ENCODE measurements at regions not wholly inside any gene's neighbourhood (a gene's known extent, or its start where the extent isn't known, plus 50 kb on each side); places are given as distances from the start of the nearest gene placed in this dataset.

DNA sequence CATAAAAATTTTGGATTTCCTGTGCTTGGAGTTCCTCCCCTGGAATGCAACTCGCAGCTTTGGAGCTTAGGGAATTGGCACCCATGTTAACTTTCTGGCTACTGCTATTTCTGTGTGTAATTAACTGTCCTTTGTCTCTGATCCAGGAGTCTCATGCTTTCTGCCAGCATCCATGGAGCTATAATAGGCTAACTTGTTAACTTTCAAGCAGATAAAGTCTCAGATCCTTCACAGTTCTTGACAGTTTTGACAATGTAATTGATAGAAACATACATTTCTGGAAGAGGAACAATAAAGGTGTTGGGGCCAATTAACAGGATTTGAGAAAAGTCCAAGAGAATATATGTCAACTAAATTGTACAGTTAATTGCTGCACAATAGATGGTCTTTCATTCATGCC lies 290.2 kb upstream of the PRDM9 start:
- no peak for TF ChIP-seq CTCF (conservative IDR thresholded peaks at IDR 0.05)
- H3K27ac ChIP-seq, result no peak overlapping the region

DNA sequence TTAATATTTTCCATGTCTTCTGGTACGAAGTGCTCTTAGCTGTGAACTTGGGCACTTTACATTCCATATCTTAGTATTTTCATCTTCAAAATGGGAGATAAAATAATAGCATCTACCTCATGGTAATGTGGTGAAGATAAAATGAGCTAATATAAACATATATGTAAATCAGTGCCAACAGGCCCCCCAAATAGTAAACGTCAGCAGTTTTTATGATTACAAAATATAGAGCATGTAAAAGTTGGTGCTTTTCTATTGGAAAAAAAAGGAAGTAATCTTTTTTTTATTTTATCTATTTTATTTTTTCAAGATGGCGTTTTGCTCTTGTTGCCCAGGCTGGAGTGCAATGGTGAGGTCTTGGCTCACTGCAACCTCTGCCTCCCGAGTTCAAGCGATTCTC lies 291.1 kb upstream of the PRDM9 start:
- H3K27ac ChIP-seq, result no peak overlapping the region
- no peak for TF ChIP-seq CTCF (conservative IDR thresholded peaks at IDR 0.05)

DNA sequence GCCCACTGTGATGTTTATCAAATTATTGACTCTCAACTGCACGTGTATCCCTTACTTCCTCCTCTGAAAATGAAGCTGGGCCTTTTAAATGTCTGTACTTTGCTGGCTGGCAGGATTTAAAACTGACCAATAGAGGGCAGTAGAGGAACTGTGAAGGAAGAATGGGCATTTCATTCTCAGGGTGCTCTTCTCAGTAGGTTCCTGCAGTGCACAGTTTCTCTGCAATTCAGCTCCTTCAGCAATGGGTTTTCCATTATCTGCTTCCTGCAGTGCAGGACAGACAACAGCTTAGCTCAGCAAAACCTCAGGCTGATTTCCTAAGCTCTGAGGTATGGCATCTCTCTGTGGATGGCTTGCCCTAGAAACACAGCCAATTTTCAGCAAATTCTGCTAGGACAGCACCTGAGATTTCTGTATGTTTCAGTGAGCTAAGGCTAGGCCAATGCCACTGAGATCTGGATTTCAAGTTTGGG lies 298.4 kb upstream of the PRDM9 start:
- H3K27ac ChIP-seq, result no peak overlapping the region
- peak; percentile 88 for TF ChIP-seq CTCF (conservative IDR thresholded peaks at IDR 0.05)

DNA sequence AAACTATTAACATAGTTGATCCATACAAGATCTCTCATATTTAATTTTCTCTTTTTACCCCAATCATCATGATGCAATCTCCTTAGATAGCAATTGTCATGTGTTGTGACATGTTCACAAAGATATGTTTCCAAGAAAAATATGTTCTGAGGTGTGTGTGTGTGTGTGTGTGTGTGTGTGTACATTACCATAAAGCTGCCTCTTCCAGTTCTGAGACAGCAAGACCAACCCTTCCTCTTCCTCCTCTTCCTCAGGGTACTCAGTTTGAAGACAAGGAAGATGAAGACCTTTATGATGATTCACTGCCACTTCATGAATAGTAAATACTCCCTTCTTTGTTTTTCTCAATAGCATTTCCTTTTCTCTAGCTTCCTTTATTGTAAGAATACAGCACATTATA lies 303.3 kb upstream of the PRDM9 start:
- no peak for TF ChIP-seq CTCF (conservative IDR thresholded peaks at IDR 0.05)
- H3K27ac ChIP-seq, result no peak overlapping the region

DNA sequence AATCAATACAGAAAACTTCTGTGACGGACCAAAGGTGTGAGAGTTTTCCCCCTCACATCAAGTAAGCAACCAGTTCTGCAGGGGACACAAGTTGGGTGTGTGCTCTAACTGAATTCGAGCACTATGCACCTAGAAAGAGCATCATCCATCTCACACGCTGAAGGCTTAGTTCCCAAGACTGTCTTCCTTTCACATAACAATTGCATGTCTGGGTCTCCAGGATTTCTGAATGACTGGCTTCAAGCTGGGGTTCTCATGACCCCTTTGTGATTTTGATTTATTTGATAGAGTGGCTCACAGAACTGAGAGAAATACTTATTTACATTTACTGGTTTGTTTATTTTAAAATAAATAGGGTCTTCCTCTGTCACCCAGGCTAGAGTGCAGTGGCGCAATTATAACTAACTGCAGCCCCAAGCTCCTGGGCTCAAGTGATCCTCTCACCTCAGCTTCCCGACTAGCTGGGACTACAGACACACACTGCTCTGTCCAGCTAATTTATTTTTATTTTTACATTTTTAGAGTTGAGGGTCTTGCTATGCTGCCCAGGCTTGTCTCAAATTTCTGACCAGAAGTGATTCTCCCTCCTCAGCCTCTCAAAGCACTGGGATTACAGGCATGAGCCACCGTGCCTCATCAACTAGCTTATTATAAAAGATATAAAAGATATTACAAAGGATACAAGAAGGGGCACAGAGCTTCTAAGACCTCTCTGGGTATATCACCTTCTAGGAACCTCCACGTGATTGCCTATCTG lies 316.7 kb upstream of the CDH12 start:
- TF ChIP-seq CTCF (conservative IDR thresholded peaks at IDR 0.05), result no peak
- H3K27ac ChIP-seq, result no peak overlapping the region

GRCh38 chr5:23164971-23165370 lies 311.8 kb upstream of the CDH12 start:
- TF ChIP-seq CTCF (conservative IDR thresholded peaks at IDR 0.05), result no peak
- no peak overlapping the region for H3K27ac ChIP-seq

DNA sequence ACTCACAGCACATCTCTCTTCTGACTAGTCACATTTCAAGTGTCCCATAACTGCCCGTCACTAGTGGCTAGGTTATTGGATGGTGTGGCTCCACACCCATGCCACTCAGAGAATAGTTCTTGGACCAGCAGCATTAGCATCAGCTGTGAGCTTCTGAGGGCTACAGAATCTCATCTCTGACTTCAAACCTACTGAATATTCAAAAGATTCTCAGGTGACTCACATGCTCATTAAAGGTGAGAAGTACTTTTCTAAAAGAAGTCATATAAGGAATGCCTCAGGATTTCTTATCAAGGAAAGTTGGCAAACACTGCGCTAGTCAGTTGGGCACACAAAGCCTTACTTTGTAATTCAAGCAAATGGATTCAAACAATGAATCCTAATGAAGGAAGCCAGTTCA lies 305.0 kb upstream of the CDH12 start:
- H3K27ac ChIP-seq, result no peak overlapping the region
- TF ChIP-seq CTCF (conservative IDR thresholded peaks at IDR 0.05), result no peak
